GM12891 (cell line): ENCODE measurements at regions not wholly inside any gene's neighbourhood (a gene's known extent, or its start where the extent isn't known, plus 50 kb on each side); places are given as distances from the start of the nearest gene placed in this dataset.
"Not testable (repeated sequence)": the region's sequence is repeated elsewhere in the genome, so short reads cannot be mapped to it uniquely, and the experiment has no call there.

ENCODE experiments used
- DNase-seq: peaks from one replicate; pipeline ENCODE4 v3.0.0; 2011; ENCODE audit warnings: low spot score; ENCODE audit not compliant: insufficient read length
- FAIRE-seq: peaks from 2 replicates; lab custom pipeline; 2011; peaks lifted over from hg19 to GRCh38; lab: Jason Lieb, UNC
- PAX5 ChIP-seq: IDR thresholded peaks from 2 replicates; pipeline ENCODE4 v1.6.1; 2011; ENCODE audit warnings: low read length, moderate library complexity, mild to moderate bottlenecking; ENCODE audit not compliant: insufficient read depth, severe bottlenecking
- POLR2A ChIP-seq: IDR thresholded peaks from 2 replicates; pipeline ENCODE4 v1.6.1; 2011; ENCODE audit warnings: low read depth, low read length, control low read depth
- POLR2AphosphoS5 ChIP-seq: IDR thresholded peaks from 2 replicates; pipeline ENCODE4 v1.6.1; 2011; ENCODE audit warnings: low read depth, low read length, control low read depth
- POU2F2 ChIP-seq: IDR thresholded peaks from 2 replicates; pipeline ENCODE4 v1.6.1; 2011; ENCODE audit warnings: low read depth, mild to moderate bottlenecking, control low read depth, low read length, moderate library complexity
- SPI1 ChIP-seq: IDR thresholded peaks from 2 replicates; pipeline ENCODE4 v1.6.1; 2011; ENCODE audit warnings: low read depth, low read length, control low read depth
- TAF1 ChIP-seq: IDR thresholded peaks from 2 replicates; pipeline ENCODE4 v1.6.1; 2011; ENCODE audit warnings: low read depth, low read length, control low read depth

DNA sequence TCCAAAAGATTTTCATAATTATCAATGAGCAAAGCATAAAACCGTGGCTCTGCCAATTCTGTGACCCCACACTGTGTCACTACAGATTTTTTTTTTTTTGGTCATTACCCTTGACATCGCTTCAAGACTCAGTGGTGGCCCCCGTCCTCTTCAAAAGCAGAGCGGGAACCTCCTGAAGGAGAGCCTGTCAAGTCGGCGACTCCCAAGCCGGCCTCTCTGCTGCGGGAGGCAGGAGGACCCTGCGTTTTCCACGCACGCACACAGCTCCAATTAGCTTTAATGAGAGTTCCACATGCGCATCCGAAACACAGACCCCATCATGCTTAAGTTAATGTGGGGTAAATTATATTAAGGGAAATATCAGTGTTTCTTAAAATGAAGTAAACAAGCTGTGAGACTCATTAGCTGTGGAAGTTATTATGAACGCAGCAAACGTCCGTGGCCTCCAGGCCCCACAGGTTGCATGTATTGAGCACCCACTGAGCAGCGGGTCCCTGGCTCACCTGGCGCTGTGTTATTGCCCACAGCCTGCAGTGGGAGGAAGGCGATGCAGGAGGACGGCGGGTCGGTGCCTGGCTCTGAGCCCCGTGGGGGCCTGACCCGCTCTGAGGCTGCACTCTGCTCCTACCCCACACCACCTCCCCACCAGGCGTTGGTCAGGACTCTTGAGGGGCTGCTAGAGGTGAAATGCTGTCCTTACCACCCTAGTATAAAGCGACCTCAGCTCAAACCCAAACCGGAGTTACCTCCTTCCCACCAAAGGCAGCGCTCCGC, 181.0 kb upstream of the SALL3 start:
- no peak for DNase-seq
- no peak for TF ChIP-seq PAX5
- TF ChIP-seq SPI1, result no peak
- TF ChIP-seq POLR2AphosphoS5, result no peak
- TF ChIP-seq POLR2A, result no peak
- no peak for TF ChIP-seq POU2F2
- no peak for TF ChIP-seq TAF1
- no peak for FAIRE-seq

DNA sequence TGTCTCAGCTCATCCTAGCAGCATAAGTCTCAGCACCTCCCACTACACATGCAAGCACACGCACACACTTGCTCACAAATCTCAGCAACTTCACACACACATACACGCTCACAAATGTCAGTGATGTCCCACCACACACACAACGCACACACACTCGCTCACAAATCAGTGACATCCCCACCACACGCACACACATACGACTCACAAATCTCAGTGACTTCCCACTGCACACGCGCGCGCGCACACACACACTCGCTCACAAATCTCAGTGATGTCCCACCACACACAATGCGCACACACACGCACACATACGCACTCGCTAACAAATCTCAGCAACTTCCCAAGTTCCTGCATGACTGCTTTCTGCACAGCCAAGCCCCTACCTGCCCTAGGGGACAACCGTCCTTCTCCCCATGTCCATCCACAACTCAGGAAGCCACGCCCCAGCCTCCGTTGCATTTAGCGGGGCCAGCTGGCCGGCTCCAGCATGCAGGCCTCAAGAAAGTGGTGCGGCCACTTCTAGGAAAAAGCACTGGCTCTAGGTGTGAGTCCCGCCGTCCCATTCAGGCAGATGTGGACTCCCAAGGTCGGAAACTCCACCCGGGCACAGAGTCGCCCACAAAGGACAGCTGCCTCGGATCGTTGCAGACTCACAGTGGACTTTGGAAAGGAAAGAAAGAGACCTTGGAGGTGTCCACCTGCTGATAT, 180.1 kb upstream of the SALL3 start:
- DNase-seq (no peak), FAIRE-seq (no peak)
- TF ChIP-seq POLR2A (no peak), POU2F2 (no peak), PAX5 (no peak), POLR2AphosphoS5 (no peak), TAF1 (no peak), SPI1 (no peak)

DNA sequence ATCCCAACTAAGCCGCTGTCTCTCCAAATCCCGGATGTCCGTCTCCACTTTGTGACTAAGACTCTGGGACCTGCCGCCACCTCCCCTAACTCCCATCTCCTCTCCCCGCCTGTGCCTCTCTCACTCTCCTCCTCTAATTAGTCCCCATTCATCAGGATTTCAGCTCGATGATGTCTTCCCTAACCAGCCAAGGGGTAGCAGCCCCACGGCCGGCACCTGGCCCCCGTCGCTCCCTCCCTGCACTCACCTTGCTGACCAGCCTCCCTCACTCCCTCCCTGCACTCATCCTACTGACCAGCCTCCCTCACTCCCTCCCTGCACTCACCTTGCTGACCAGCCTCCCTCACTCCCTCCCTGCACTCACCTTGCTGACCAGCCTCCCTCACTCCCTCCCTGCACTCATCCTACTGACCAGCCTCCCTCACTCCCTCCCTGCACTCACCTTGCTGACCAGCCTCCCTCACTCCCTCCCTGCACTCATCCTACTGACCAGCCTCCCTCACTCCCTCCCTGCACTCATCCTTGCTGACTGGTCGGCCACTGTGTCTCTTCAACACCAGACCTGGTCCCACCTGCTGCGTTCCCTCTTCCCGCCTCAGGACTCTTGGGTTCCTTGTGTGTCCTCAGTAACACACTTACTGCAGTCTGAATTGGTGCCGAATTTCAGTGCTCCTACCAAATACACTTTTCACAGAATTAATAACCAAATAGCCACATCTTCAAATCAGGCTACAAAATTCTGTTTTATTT, 179.3 kb upstream of the SALL3 start:
- FAIRE-seq, DNase-seq: not testable (repeated sequence)

DNA sequence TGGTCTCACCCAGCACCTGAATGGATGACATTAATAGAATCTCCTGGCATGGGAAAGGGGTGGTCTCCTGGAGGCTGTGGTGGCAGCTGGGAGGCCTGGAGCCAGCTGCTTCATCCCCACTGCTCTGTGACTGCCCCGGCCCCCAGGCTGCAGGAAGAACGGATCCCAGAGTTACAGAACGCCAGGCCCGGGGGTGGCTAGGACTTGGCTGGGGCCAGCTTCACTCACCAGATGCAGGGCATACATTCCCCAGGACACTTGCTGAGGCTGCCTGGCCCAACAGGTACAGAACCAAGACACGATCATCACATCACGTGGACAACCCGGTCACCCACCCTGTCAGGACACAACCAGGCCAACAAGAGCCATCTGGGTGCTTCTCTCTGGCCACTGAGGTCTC, 178.6 kb upstream of the SALL3 start:
- no peak for FAIRE-seq
- no peak for TF ChIP-seq POLR2AphosphoS5
- TF ChIP-seq PAX5, result no peak
- no peak for TF ChIP-seq TAF1
- no peak for TF ChIP-seq SPI1
- TF ChIP-seq POU2F2, result no peak
- TF ChIP-seq POLR2A, result no peak

DNA sequence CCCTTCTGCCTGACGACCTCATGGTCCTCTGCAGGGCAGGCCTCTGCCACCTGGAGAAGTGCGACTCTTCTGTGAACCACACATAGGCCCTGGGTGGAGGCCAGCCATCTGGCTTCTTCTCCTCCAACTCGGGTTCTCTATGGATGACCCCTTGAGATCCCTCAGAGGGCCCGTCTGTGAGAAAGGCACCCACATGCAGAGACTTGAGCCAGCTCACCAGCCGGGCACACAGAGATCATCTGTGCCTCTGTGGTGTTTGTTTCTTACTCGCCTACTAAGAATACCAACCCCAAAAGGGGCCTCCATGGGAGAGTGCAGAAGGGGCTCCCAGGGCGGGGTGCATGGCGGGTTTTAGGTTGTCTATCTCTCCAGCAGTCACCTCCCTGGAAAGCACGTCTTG, 176.5 kb upstream of the SALL3 start:
- DNase-seq, result no peak

More for the DNA sequence above, 178.6 kb upstream of the SALL3 start:
- no peak for DNase-seq

DNA sequence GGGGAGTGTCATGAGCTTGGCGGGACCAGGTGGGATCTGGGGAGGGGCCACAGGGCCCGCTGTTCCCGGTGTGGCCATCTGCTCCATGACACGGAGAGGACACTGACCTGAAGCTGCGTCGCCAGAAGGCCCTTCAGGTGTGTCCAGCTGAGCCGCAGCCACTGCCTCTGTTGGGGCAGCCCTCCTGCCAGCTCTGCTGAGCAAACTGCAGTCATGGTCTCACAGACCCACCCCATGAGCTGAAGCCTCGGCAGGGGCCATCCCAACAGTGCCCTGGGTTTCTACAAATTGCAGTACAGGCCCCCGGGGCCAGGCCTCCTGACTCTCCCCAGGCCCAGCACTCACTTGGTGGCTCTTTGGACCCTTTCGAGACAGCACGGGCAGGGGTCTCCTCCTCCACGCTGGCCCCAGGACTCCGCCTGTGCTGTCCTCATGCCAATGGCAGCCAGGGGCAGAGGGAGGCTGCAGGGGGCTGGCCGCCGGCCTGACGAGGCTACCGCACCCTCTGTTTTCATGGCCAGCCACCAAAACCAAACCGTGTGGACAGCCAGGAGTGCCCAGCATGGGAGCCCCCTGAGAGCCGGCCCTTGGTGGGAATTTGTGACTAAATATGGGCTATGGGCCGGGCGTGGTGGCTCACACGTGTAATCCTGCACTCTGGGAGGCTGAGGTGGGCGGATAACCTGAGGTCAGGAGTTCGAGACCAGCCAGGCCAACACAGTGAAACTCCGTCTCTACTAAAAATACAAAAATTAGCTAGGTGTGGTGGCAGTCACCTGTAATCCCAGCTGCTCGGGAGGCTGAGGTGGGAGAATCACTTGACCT, 175.2 kb upstream of the SALL3 start:
- no peak for DNase-seq
- TF ChIP-seq POU2F2 (no peak), SPI1 (no peak), POLR2A (no peak), POLR2AphosphoS5 (no peak), PAX5 (no peak), TAF1 (no peak)
- no peak for FAIRE-seq

More for the DNA sequence above, 176.5 kb upstream of the SALL3 start:
- no peak for FAIRE-seq
- TF ChIP-seq TAF1 (no peak), POLR2AphosphoS5 (no peak), SPI1 (no peak), PAX5 (no peak), POU2F2 (no peak), POLR2A (no peak)

DNA sequence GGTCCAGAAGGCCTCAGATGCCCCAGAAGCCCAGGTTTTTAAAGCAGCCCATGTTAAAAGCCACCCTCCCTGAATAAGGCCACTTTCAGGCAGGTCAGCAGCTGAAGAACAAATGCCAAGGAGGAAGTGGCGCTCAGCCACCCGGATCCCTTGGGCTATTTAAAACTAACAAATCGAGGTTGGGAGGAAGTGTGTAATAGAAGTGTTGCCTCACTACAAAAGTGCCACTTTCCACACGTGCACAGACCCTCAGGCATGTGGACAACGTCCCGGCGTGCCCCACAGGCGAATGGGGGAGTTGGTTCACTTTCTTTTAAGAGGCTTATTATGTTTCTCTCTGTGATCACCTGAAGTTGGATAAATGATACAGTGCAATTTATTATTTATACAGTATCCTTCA, 173.8 kb upstream of the SALL3 start:
- no peak for DNase-seq
- FAIRE-seq, result no peak
- no peak for TF ChIP-seq POLR2A
- TF ChIP-seq POLR2AphosphoS5, result no peak
- no peak for TF ChIP-seq PAX5
- no peak for TF ChIP-seq SPI1
- TF ChIP-seq POU2F2, result no peak
- TF ChIP-seq TAF1, result no peak

DNA sequence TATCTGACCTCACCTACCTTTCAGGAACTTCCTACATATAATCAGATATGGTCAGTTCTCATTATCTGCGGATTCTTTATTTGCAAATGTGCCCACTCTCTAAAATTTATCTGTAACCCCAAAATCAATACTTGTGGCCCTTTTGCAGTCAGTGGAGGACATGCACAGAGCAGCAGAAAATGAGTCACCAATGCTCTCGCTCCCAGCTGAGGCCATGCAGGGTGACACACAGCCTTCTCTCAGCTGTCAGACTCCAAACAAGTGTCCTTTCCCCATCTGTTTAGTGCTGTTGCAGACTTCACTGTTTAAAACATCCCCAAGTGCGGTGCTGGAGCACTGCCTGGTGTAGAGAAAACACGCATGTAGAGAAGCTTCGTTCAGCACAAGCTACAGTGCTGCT, 171.9 kb upstream of the SALL3 start:
- no peak for TF ChIP-seq PAX5
- TF ChIP-seq POLR2AphosphoS5, result no peak
- TF ChIP-seq POLR2A, result no peak
- TF ChIP-seq POU2F2, result no peak
- TF ChIP-seq SPI1, result no peak
- TF ChIP-seq TAF1, result no peak
- DNase-seq (no peak), FAIRE-seq (no peak)
